ENCODE measurements at regions not wholly inside any gene's neighbourhood (a gene's known extent, or its start where the extent isn't known, plus 50 kb on each side); places are given as distances from the start of the nearest gene placed in this dataset.

DNA sequence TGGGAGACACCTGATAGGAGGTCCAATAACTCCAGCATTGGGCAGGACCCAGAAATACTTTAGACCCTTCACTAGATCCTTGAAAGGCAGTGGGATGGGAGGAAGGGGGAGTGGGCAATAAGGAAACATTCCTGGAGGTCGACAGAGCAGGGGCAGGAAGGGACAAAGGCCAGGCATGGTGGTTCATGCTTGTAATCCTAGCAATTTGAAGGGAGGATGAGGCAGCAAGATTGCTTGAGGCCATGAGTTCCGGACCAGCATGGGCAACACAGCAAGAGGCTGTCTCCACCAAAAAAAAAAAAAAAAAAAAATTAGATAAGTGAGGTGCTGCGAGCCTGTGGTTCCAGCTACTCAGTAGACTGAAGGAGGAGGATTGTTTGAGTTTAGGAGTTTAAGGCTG, 134.9 kb downstream of the JCAD start:
- DNase-seq (ENCODE audit: low spot score), result no peak

DNA sequence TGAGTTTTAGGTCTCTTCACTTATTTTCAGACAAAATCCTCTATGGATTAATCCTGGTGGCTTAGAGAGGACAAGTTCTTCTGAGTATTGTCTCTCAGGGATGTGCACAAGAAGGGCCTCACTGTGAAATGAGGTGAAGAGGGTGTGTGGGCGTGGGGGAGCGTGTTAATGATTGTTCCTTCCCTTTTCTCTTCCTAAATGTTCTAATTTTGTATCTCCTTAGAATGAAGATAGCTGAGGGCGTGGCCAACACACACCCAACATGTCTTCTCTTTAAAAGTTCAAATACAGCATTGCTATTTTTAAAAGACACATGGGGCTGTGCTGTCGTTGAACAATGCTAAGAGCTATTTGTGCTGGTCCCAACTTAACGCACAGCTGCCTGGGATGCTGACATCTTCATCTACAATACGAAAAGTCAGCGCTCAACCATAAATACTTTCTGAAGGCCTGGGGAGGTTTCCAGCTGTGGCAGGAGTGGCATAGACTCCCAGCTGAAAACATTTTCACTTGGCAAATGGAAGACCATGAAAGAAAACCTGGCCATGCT, 135.9 kb downstream of the JCAD start:
- no peak for DNase-seq (ENCODE audit: low spot score)

DNA sequence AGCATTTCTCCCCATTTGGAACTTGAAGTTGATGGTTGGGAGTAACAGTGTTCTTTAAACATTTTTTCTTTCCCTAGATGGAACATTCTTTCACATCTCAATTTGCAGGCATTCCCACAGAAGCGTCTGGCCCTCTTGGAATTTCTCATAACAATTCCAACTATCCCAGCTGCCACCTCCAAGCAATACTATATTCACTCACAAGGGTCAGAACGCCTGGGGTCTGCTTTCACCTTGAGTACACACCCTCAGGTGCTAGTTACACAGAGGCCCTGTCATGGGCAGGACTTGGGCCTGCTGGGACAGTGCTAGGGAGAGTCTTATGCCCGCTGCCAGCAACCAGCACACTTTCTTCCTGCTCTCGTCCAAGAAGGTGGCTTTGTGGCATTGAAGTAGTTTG, 136.5 kb downstream of the JCAD start:
- DNase-seq (ENCODE audit: low spot score), result no peak

DNA sequence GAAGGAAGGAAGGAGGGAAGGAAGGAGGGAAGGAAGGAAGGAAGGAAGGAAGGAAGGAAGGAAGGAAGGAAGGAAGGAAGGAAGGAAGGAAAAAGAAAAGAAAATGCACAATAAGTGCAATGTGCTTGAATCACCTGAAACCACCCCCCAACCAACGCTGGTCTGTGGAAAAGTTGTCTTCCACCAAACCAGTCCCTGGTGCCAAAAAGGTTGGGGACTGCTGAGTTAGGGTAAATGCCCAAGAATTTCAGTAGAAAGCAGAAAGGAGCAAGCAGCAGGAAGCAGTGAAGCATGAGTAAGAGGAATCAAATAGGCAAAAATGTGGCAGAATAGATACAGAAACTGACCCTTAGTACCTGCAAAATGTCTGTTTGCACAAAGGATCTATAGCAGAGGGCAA, 137.2 kb downstream of the JCAD start:
- no peak for DNase-seq (ENCODE audit: low spot score)

DNA sequence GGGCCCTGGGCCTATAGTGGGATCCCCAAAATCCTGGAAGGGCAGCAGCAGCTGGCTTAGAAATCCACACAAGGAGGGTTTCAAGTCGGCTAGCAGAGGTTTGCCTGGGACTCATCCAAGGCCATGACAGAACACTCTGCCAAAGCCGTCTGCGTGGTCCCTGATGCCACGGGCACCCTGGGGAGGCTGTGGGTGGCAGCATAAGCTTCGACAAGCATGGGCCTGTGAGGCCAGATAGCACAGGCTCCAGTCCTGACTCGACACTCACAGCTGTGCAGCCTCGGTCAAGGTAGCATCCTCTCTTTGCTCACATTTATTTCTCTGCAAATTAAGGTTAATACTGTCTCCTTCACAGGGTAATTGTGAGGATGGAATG, 138.3 kb downstream of the JCAD start:
- DNase-seq (ENCODE audit: low spot score), result no peak

DNA sequence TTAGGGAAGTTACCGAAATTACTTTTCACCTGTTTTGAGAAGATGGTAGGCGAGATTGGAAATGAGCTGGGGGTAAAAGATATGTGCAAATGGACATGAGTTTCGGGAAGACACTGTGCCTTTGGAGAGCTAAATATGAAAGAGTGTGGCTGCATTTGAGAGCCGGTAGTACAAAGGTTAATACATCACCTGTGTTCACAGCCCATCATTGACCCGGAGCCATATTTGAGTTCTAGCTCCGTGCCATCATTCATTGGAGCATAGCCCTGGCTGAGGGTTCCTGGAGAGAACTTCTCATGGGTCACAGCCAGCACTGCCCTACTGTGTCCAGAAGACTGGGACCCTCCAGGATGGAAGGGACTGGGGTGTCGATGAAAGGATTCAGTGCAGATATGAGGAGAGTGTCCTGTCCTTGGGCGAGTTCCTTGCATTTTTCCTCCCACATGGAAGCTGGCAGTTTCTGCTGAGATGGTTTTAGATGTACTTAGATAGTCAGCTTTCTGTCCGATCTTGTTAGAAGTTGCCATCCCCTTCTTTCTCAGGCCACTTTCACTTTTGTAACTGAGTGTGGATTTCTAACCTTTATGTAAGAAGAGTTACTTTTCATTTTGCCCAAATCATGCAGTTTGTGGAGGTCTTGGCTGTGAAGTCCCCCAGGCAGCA, 138.8 kb downstream of the JCAD start:
- DNase-seq (ENCODE audit: low spot score), result no peak

DNA sequence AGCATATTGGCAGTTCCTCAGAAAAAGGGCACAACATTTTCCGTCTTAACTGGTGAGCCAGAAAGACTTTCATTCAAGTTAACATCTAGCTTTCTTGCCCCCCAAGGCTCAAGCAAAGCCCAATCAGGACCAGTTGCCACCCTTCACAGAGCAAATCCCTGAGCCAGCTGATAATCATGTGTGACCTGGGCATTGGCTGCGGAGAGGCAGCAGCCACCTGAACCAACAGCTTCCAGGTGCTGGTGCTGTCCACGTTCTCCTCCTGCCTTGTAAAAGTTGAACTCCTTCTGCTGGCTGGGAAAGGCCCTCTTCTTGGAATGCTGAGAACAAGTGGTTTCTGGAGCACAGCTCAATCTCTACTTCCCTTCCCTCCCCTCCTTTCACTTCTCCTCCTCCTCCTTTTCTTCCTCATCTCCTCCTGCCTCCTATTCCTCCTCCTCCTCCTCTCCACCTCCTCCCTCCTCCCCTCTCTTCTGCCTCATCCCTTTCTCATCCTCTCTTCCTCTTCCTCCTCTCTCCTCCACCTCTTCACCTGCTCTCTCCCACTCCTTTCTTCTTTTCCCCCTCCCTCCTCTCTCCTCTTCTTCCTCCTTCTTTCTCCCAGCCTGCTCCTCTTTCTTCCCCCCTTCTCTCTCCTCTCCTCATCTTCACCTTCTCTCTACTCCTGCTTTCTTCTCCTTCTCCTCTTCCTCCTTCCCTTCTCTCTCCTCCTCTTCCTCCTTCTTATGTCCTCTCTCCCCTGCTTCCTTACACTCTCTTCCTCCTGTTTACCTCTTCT, 140.6 kb downstream of the JCAD start:
- no peak for DNase-seq (ENCODE audit: low spot score)

DNA sequence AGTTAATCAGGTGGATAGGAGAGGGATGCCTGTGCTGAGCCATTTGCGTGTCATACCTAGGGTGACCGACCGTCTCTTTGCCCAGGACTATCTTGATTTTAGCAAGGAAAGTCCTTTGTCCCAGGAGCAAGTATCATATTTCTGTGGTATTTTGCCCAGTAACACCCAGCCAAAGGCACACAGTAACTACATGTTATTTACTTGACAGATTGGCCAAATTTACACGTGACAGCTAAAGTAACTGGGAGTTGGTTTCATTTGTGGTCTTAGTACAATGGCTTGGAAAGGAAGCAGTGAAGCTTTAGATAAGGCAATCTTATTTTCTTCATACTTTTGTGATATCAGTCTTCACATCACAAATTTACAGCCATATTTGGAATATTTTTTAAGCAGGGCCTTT, 142.1 kb downstream of the JCAD start:
- DNase-seq (ENCODE audit: low spot score), result no peak

DNA sequence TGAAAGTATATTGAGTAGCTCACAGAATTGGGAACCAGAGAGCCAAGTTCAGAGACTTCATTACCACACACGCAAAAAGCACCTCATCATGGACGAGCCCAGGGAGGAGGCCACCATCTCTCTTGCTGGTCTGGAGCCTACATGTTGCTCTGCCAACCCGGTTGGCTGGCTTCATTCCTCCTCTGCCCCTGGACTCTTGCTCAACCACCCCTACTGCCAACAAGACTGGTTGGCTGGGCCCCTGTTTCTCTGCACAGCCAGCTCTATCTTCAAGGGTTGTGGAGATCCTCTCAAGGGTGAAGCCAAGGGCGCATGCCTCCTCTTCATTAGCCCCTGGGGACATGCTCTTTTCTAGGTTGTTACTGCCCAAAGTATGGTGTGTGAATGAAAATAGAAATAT, 142.7 kb downstream of the JCAD start:
- DNase-seq (ENCODE audit: low spot score), result no peak

DNA sequence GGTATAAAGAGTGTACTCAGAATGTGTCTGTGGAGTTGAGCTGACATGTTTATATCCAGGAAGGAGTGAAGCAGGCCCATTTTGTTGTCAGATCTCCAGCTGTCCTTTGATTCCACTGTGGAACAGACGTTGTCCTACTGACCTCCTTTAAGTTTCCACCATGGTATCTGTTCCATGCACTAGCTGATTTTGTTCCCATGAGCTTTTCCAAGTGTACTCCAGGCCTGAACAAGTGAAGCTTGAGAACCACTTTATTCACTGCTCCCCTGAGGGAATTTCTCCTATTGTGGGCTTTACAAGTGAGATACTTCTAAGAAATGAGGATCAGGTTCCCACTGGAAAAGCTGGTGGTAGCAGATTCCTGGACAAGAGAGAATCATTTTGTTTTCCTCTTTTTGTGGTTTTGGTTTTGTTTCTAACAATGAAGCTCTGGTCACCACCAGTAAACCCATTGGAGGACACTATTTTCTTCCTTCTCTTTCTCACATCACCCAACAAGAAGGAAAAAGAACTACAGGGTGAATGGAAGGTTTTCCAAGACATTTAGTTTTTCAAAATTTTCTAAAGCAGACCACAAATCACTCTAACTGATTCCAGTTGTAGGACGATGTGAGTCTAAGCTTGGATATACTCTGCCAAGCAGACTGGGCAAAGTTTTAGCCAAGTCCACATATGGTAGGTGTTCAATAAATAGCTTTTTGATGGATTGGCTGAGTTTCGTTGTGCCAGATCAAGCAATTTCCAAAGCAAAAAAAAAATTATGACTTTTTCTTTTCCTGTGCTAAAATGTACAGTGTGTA, 144.2 kb downstream of the JCAD start:
- no peak for DNase-seq (ENCODE audit: low spot score)

DNA sequence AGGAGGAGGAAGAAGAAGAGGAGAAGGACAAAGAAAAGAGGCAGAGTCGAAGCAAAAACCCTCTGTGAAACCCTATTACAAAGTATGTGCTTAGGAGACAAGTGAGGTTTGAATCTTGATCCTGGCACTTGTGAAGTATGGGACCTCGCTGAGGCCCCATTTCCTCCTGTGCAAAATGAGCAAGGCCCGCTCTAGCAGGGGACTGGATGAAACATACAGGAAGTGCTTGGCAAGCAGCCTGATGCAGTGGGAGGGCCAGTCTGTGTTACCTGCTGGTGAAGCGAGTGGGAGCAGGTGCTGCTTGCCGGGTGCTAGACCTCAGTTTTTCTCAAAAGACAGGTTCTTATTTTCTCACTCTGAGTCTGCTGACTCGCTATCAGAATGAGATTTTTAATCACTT, 150.4 kb downstream of the JCAD start:
- no peak for DNase-seq (ENCODE audit: low spot score)

DNA sequence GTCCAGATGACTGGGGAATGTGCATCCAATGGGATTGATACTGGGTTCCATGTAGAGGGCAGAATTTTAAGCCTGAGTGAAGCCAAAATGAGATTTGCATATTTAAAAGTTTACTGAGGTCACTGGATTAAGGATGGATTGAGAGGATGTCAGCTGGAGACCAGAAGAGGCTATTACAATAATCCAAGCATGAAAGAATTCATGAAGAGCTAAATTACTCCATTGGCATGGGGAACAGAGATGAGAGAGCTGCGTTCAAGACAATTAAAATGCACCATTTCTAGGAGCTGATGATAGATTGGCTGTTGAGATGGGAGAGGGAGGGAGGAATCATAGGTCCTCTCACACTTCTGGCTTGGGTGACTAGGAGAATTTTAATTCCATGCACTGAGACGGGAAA, 158.5 kb downstream of the JCAD start:
- no peak for DNase-seq (ENCODE audit: low spot score)

DNA sequence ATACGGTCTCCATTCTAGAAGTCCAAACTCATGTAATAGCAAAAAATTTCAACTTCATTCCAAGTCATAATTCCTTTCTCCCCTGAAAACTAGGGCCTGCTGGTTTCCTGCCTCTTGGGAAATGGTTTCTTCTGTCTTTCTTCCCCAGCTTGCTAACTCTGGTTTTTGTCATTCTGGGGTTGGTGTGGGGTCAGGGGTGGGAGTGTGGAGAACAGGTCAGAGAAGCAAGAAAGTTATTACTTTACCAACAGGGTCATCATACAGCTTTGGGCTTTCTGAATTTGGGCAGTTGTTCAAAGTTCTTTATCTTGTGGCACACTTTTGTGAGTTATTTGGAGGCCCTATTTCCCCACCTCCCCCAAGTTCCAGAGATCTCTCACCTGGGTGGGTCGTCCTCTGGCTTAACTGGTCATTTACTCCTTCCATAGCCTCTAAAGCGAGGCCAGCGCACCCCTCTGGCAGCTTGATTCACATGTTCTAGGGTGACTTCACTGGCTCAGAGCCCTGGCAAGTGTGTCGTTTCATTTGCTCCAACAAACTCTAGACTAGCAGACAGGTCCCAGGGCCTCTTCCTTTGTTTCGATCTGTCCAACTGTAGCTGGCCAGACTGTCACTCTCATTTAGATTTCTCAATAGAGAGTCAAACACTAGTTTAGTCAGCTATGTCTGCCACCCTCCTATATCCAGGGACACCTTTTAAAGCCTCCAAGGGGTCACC, 161.2 kb downstream of the JCAD start:
- no peak for DNase-seq (ENCODE audit: low spot score)

DNA sequence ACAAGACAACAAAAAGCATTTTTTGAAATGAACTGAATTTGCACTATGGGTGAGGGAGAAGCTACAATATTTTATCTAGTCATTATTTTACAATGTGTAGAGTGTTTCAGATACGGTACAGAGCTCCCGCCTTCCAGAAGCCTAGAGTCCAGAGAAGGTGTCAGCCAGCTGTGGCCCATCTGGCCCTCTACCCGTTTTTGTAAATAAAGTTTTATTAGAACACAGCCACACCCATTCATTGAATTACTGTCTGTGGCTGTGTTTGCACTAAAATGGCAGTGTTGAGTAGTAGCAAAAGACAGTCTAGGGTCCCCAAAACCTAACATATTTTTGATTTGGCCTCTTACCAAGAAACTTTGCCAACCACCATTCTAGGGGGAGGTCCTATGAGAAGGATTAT, 162.0 kb downstream of the JCAD start:
- no peak for DNase-seq (ENCODE audit: low spot score)

DNA sequence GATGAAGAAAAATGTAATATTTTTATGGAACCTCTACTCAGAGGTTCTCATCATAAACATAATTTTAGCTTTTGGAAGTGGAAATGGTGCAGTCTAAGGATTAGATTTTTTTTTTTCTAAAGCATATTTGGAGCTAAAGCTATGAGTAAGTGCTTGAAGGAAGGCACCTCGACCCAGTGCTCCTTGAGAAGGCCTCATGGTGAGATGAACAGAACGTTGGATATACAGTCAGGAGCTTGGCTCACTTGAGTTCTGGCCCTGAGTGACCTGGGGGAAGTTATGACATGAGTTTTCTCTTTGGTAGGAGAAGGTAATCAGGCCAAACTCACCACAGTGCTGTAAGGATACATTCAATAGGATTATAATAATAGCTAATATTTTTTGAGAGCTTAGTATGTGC, 163.3 kb downstream of the JCAD start:
- DNase-seq (ENCODE audit: low spot score), result no peak

DNA sequence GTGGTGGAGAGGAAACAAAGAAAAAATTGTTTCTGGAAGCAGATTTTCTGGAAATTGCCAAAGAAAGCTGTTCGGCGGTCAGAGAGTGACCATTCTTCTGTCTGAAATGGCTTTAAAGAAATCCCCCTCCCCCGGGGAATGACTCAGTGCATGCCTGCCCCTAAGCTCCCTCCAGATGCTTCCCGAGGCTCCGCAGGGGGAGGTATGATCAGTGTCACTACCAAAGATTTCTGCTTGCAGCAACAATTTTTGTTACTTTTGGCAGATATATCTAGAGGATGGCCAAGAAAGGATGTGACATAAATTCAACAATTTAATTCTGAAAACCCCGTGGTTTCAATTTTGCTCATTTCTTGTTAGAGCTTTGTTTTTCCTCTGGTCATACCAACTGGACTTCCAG, 163.9 kb downstream of the JCAD start:
- no peak for DNase-seq (ENCODE audit: low spot score)

DNA sequence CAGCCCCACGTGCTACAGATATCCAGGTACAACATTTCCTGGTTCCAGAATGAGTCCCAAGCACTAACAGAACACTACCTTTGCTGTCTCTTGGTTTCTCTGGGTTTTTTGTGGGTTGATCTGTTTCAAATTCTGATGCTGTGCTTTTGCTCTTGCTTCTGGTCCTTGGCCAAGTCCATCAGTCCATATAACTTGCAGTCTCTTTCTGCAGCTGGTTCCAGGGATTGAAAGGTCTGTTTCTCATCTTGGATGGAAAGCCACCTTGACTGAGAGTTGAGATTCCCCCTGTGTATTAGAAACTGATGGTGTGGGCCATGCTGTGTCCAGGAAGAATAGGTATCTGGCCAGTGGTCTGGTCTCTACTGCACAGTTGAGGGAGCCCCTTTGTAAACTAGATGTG, 171.1 kb downstream of the JCAD start:
- DNase-seq (ENCODE audit: low spot score), result no peak

DNA sequence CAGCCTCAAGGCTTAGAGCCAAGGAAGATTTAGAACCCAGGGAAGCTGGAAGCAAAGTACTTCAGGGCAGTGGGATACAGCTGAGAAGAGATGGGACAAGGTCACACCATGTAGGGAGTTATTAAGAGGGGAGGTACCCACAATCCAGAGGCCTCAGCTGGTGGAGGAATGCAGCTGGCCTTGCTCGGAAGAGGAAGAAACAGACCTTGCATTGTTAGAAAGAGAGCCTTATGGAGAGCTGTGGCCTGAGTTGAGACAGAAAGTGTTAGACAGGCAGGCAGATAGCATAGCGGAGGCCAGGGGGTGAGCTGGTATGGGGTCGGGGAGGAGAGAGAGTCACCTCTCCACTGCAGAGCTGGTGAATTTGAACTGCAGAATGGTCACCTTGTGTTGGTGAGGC, 173.1 kb downstream of the JCAD start:
- no peak for DNase-seq (ENCODE audit: low spot score)

DNA sequence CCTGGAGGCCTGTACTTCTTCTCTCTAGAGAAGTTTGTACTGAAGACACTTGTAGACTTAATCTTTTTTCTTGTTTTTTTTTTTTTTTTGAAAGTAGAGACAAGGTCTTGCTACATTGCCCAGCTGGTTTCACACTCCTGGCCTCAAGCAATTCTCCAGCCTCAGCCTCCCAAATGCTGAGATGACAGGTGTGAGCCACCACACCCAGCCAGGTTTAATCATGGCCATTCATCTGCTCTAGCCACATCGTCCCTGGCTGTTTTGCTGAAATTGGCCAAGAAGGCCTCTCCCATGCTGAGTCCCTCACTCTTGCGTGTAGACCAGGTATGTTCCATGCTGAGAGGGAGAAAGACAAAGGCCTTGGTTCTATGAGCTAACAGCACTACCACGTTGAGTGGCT, 176.2 kb downstream of the JCAD start:
- no peak for DNase-seq (ENCODE audit: low spot score)

DNA sequence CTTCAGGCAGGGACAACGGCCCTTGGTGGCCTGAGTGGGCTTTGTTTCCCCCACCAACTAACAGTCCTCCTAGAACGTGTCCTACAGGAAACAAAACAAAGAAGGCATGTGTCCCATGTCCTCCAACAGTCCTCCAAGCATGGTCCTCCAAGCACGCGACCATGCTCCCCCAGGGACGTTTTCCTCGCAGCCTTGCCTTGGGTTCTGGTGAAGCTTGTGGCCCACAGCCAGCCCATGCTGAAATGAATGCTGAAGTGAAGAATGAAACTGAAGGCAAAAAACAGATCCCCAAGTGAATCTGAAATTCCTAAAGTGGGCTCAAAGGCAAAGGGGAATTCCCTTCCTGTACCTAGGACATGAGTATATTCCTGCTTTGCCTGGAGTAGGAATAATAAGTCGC, 176.6 kb downstream of the JCAD start:
- DNase-seq (ENCODE audit: low spot score), result no peak

DNA sequence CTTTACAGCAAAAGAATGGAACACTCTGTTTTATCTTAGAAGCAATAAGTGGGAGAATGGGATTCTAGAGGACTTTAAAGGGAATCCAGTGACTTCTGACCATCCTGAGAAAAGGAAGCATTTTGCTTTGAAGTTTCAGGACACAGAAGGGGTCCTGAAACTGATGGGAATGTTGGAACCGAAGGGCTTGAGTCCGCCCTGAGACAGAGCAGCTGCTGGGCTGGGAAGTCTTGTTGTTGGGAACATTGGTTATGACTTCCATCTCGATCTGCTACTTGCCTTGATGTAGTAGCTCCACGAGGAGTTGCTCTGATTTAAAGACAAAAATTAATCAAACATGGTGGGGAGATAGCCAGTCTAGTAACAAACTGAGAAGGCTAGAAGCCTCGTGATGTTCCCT, 177.6 kb downstream of the JCAD start:
- no peak for DNase-seq (ENCODE audit: low spot score)

DNA sequence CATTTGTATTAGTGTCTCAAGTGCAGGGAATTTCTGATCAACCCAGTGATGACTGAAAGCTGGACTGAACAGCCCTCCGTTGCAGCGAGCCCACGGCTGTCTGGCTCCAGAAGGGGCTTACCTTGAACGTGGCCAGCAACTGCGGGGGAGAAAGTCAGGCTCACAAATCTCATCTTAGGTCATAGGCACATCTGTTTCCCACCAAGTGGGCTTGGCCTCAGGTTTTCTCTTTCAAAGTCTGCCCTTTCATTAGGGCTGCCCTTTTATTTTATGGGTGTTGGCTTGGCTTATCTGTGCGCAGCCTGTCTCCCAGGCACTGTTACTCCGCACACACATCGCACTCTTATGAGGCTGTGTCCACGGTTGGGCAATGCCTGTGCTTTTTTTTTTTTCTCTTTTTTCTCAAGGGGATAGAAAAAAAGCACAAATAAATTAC, 178.0 kb downstream of the JCAD start:
- no peak for DNase-seq (ENCODE audit: low spot score)

Data from NAMALWA (cell line).